Keratinocyte (primary cell): ENCODE measurements at regions not wholly inside any gene's neighbourhood (a gene's known extent, or its start where the extent isn't known, plus 50 kb on each side); places are given as distances from the start of the nearest gene placed in this dataset.
"Not testable (repeated sequence)": the region's sequence is repeated elsewhere in the genome, so short reads cannot be mapped to it uniquely, and the experiment has no call there.

ENCODE experiments used
- CTCF ChIP-seq, 3 experiments: IDR thresholded peaks in 1 of 3; conservative IDR thresholded peaks in 1 of 3; optimal IDR thresholded peaks in 1 of 3; 2 replicates in 2 of 3; 3 replicates in 1 of 3; pipeline versions ENCODE3 to v1.5.1; 2011; ENCODE audit warnings: low read length in 3 of 3, mild to moderate bottlenecking in 3 of 3, moderate library complexity in 2 of 3, control low read depth in 1 of 3, inconsistent platforms in 1 of 3; ENCODE audit not compliant: insufficient read depth in 2 of 3; ENCODE audit errors: extremely low read depth in 1 of 3
- EZH2 ChIP-seq: IDR thresholded peaks from one replicate; pipeline ENCODE4 v1.6.1; 2012; ENCODE audit warnings: inconsistent platforms, mild to moderate bottlenecking, low read length, moderate library complexity

- TF ChIP-seq CTCF (optimal IDR thresholded peaks at IDR 0.05 in 1 of 3, IDR thresholded peaks at IDR 0.05 in 1 of 3, conservative IDR thresholded peaks at IDR 0.05 in 1 of 3; ENCODE audit: extremely low read depth in 1 of 3, insufficient read depth in 2 of 3, low read length in 3 of 3); EZH2: not testable (repeated sequence)
Observed at GRCh38 chr11:89648232-89648631, 61.9 kb upstream of the TRIM77 start.
